DOHH2 (cell line): ENCODE measurements at regions not wholly inside any gene's neighbourhood (a gene's known extent, or its start where the extent isn't known, plus 50 kb on each side); places are given as distances from the start of the nearest gene placed in this dataset.

Source experiments
- H3F3A ChIP-seq: fragments of 200-600 bp; sonication (generic), shearing (Covaris generic); 2 replicates; pipeline ENCODE4 v1.6.0; 2016; ENCODE audit warnings: antibody characterized with exemption, mild to moderate bottlenecking; ENCODE audit not compliant: control insufficient read depth, insufficient read depth
- H3K27ac ChIP-seq: fragments of 200-600 bp; sonication (generic); 2 replicates; pipeline ENCODE4 v1.5.1; 2014; ENCODE audit warnings: low read depth, mild to moderate bottlenecking, low read length, moderate library complexity
- H3K27me3 ChIP-seq: fragments of 200-600 bp; sonication (generic); 2 replicates; pipeline ENCODE4 v1.6.1; 2014; ENCODE audit warnings: mild to moderate bottlenecking, low read length, mixed read lengths; ENCODE audit not compliant: control insufficient read depth
- H3K36me3 ChIP-seq: fragments of 200-600 bp; sonication (generic); 2 replicates; pipeline ENCODE4 v1.6.1; 2014; ENCODE audit warnings: mild to moderate bottlenecking, low read length, moderate library complexity, mixed read lengths; ENCODE audit not compliant: control insufficient read depth
- H3K4me1 ChIP-seq: fragments of 200-600 bp; sonication (generic); 2 replicates; pipeline ENCODE4 v1.6.1; 2014; ENCODE audit warnings: mild to moderate bottlenecking, low read length, mixed read lengths; ENCODE audit not compliant: control insufficient read depth
- H3K4me2 ChIP-seq: fragments of 200-600 bp; sonication (generic); 2 replicates; pipeline ENCODE4 v1.6.0; 2014; ENCODE audit warnings: mild to moderate bottlenecking, low read length, moderate library complexity
- H3K4me3 ChIP-seq: fragments of 200-600 bp; sonication (generic); 2 replicates; pipeline ENCODE4 v1.5.1; 2014; ENCODE audit warnings: mild to moderate bottlenecking, low read length, mixed read lengths
- H3K79me2 ChIP-seq: fragments of 200-600 bp; sonication (generic); 2 replicates; pipeline ENCODE4 v1.6.1; 2014; ENCODE audit warnings: mild to moderate bottlenecking, low read length, mixed read lengths; ENCODE audit not compliant: control insufficient read depth
- H3K9me2 ChIP-seq: fragments of 200-600 bp; sonication (generic); replicated peaks from 2 replicates; pipeline ENCODE4 v1.6.1; 2014; ENCODE audit warnings: mild to moderate bottlenecking, low read length, mixed read lengths; ENCODE audit not compliant: control insufficient read depth
- H3K9me3 ChIP-seq: fragments of 200-600 bp; sonication (generic); 2 replicates; pipeline ENCODE4 v1.6.1; 2014; ENCODE audit warnings: antibody characterized with exemption, low read length, mixed read lengths; ENCODE audit not compliant: control insufficient read depth, insufficient read depth
- H4K20me1 ChIP-seq: fragments of 200-600 bp; sonication (generic); 2 replicates; pipeline ENCODE4 v1.6.0; 2014; ENCODE audit warnings: low read depth, mild to moderate bottlenecking, antibody characterized with exemption, low read length, moderate library complexity; ENCODE audit not compliant: control insufficient read depth, insufficient read depth
- EZH2phosphoT487 ChIP-seq: fragments of 200-600 bp; sonication (generic); IDR thresholded peaks from 2 replicates; pipeline ENCODE4 v1.6.1; 2017; ENCODE audit warnings: borderline replicate concordance, mild to moderate bottlenecking, antibody characterized with exemption, low read length, moderate library complexity, mixed read lengths
- TF ChIP-seq, protein P1 (sequence below): fragments of 200-600 bp; sonication (generic); IDR thresholded peaks from one replicate; pipeline ENCODE4 v1.5.1; 2014; ENCODE audit warnings: antibody characterized with exemption, mild to moderate bottlenecking, low read depth, low read length; ENCODE audit not compliant: poor library complexity, severe bottlenecking

GRCh38 chr2:138210487-138210886 is 246.2 kb downstream of the HNMT start:
- H3K4me2 ChIP-seq: no peak overlapping the region
- TF ChIP-seq, protein P1, sequence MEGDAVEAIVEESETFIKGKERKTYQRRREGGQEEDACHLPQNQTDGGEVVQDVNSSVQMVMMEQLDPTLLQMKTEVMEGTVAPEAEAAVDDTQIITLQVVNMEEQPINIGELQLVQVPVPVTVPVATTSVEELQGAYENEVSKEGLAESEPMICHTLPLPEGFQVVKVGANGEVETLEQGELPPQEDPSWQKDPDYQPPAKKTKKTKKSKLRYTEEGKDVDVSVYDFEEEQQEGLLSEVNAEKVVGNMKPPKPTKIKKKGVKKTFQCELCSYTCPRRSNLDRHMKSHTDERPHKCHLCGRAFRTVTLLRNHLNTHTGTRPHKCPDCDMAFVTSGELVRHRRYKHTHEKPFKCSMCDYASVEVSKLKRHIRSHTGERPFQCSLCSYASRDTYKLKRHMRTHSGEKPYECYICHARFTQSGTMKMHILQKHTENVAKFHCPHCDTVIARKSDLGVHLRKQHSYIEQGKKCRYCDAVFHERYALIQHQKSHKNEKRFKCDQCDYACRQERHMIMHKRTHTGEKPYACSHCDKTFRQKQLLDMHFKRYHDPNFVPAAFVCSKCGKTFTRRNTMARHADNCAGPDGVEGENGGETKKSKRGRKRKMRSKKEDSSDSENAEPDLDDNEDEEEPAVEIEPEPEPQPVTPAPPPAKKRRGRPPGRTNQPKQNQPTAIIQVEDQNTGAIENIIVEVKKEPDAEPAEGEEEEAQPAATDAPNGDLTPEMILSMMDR: no peak
- no peak for TF ChIP-seq EZH2phosphoT487
- no peaks in the 10 kb centered on the region for H3K4me1 ChIP-seq
- no peaks in the 10 kb centered on the region for H3K79me2 ChIP-seq
- no peaks in the 10 kb centered on the region for H3K9me2 ChIP-seq
- no peak overlapping the region for H3K4me3 ChIP-seq
- no peaks in the 10 kb centered on the region for H3K27me3 ChIP-seq
- H4K20me1 ChIP-seq: no peaks in the 10 kb centered on the region
- H3K27ac ChIP-seq: no peak overlapping the region
- H3K9me3 ChIP-seq: no peaks in the 10 kb centered on the region
- H3K36me3 ChIP-seq: no peaks in the 10 kb centered on the region
- H3F3A ChIP-seq: no peaks in the 10 kb centered on the region

DNA sequence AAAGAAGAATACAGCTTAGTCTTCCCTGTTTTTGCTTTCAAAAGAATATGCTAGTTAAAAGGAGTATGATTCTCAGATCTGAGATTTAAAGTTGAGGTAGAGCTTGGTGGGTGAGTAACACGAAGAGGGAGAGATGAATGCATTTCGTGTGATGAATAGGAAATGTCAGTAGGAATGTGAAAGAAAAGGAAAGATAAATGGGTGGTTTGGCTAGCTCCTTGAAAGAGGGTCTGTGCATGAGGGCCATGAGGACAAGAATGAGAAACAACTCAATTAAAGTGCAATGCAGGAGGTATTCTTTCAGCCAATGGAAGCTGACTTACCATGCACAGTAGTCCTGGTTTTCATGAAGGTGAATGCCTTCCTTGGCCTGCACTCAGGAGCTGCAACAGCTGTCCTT is 248.2 kb downstream of the HNMT start:
- TF ChIP-seq EZH2phosphoT487: no peak
- TF ChIP-seq, protein P1: no peak
- Histone ChIP-seq H3K79me2 (no peaks in the 10 kb centered on the region), H3K27me3 (no peaks in the 10 kb centered on the region), H3K36me3 (no peaks in the 10 kb centered on the region), H3K4me2 (no peak overlapping the region), H3K4me1 (no peaks in the 10 kb centered on the region), H3F3A (no peaks in the 10 kb centered on the region), H3K27ac (no peak overlapping the region), H3K9me3 (no peaks in the 10 kb centered on the region), H3K9me2 (no peaks in the 10 kb centered on the region), H4K20me1 (no peaks in the 10 kb centered on the region), H3K4me3 (no peak overlapping the region)

DNA sequence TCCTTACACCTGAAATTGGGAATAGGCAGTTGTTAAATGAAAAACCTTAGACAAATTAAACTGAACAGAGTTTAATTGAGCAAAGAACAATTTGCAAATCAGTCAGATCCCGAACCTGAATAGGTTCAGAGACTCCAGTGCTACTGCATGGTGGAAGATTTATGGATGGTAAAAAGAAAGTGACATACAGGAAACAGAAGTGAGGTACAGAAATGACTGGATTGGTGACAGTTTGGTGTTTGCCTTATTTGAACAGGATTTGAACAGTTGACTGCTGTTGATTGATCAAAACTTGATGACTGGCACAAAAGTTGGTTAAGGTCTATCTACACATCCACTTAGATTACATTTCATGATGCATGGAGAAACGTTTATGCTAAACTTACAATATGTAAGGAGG is 248.8 kb downstream of the HNMT start:
- H3K9me2 ChIP-seq: no peaks in the 10 kb centered on the region
- H3K4me2 ChIP-seq: no peak overlapping the region
- TF ChIP-seq EZH2phosphoT487: no peak
- TF ChIP-seq, protein P1: no peak
- no peak overlapping the region for H3K4me3 ChIP-seq
- H3K27me3 ChIP-seq: no peaks in the 10 kb centered on the region
- H3K9me3 ChIP-seq: no peaks in the 10 kb centered on the region
- H3K36me3 ChIP-seq: no peaks in the 10 kb centered on the region
- no peaks in the 10 kb centered on the region for H3K4me1 ChIP-seq
- no peak overlapping the region for H3K27ac ChIP-seq
- no peaks in the 10 kb centered on the region for H3K79me2 ChIP-seq
- H4K20me1 ChIP-seq: no peaks in the 10 kb centered on the region
- H3F3A ChIP-seq: no peaks in the 10 kb centered on the region

GRCh38 chr2:138213624-138214023 is 249.4 kb downstream of the HNMT start:
- Histone ChIP-seq H3K36me3 (no peaks in the 10 kb centered on the region), H3K9me3 (no peaks in the 10 kb centered on the region), H3K9me2 (no peaks in the 10 kb centered on the region), H3F3A (no peaks in the 10 kb centered on the region), H3K4me2 (no peak overlapping the region), H3K79me2 (no peaks in the 10 kb centered on the region), H3K27me3 (no peaks in the 10 kb centered on the region), H3K27ac (no peak overlapping the region), H3K4me1 (no peaks in the 10 kb centered on the region), H4K20me1 (no peaks in the 10 kb centered on the region), H3K4me3 (no peak overlapping the region)
- no peak for TF ChIP-seq EZH2phosphoT487
- TF ChIP-seq, protein P1: no peak
